ENCODE measurements at regions not wholly inside any gene's neighbourhood (a gene's known extent, or its start where the extent isn't known, plus 50 kb on each side); places are given as distances from the start of the nearest gene placed in this dataset.
"Not testable (repeated sequence)": the region's sequence is repeated elsewhere in the genome, so short reads cannot be mapped to it uniquely, and the experiment has no call there.

DNA sequence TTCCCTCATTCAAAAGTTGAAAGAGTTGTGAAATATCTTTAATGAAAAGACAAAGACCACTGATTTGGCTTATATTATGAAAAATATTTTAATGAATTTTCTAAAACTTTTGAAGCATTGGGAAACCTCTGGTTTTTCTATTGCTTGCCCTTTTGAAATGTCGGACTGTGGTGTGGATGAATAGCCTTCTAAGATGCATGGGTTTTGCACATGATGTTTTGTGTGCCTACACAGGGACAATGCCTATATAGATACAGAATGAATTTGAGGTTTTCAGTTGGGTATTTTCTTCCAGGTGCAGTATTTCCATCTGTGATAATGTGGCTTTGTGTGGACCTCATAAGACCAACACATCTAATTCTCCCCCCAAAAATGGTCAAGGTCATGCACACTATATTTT, 1437.9 kb downstream of the REEP3 start:
- no peak for DNase-seq

DNA sequence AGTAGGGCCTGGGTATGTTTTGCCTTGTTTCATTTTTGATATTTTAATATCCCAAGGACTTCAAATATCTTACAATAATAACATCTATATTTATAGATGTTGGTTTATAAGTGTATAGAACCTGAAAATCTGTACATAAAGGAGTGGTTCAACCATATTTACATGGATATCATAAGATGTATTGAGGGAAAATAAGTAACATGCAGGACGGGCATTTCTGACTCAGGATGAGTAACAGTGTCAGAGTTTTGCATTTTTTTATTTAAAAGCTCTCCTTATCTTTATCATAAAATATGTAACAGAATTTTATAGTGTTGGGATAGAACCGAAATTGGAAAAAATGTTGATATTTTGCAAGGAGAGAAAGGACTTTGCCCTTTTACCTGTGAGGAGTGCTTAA, 1438.7 kb downstream of the REEP3 start:
- DNase-seq, result no peak

DNA sequence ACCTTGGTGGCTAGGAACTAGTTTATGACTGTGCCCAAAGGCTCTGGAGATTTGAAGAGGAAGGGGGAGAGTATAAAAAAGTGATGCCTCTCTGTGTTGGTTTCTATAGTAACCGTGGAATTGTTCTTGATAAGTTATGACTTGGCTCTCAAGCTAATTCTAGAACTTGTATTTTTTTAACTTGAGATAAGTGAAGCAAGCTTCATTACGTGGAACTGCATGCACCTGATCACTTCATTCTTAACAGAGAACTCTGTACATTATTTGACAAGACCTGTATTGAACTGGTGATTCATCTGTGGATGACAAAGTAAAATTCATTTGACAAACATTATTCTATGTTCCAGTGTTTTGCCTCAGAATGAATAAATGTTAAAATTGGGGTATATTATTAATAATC, 1452.2 kb downstream of the REEP3 start:
- DNase-seq, result no peak

DNA sequence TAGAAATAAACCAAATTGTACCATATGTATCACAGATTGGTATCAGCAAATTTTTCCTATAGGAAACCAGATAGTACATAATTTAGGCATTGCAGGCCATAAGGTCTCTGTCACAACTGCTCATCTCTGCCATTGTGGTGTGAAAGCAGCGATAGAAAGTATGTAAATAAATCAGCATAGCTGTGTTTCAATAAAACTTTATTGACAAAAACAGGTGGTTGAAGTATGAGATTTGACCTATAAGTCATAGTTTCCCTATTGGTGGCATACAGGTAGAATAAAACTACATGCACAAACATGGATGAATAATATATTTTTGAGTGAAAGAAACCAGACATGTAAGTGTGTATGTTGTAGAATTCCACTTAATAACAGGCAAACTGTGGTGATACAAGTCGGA, 1454.9 kb downstream of the REEP3 start:
- no peak for DNase-seq

DNA sequence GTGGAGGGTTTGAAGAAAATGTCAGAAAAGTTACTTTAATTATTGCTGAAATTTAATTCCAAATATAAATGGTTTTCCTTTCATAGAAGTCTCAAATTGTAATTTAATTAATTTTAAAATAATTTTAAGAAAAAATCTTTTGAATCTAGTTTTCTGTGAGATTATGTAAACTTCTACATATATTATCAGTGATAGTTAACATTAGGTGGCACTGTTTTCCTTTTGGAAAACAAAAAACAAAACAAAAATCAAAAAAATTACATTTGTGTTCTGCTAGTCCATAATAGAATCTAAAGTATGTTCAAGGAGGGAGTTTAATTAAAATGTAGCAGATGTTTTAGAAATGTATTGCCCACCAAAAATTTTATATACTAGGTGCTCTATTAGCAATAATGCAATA, 1456.7 kb downstream of the REEP3 start:
- DNase-seq, result no peak

DNA sequence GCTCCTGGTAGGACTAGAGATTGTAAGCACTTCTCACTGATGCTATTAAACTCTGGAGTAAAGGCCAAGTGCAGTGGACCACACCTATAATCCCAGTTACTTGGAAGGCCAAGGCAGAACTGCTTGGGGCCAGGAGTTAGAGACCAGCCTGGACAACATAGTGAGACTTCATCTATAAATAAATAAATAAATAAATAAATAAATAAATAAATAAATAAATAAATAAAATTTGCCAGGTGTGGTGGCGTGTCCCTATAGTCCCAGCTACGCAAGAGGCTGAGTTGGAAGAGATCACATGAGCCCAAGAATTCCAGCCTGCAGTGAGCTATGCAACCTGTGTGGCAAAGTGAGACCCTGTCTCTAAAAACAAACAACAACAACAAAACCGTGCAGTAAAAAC, 1475.7 kb downstream of the REEP3 start:
- DNase-seq, result no peak

DNA sequence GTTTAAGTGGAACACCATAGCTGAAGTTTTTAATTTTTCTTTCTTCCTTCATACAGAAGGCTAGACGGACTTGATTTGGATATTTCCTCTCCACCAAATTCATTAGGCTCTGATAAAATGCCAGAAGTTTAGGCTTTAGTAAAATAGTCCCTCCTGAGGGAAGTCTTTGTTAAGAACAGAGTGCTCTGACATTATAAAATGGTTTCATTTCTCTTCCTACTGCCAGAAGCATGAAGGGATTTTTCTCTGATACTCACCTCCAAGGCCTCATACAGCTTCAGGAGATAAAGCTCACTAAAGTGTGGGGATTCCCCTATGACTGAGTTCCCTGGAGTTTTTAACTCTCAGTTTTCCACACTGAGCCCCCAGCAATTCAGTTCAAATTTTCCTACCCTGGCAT, 1489.6 kb downstream of the REEP3 start:
- no peak for DNase-seq

DNA sequence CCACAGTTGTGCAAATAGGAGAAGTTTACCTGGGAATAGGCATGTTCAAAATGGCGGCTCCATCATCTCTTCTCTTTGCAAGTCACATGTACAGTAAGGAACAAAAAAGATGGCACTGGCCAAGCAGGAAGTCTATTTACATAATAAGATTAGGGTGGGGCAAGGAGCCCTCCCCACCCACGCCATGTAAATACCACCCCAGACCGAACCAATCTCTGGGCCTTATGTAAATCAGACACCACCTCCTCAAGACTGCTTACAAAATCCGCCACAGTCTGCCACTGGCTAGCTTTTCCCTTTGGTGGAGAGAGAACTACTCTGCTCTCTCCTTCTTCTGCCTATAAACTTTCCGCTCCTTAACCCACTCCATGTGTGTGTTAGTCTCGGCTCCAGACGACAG, 1496.3 kb downstream of the REEP3 start:
- no peak for DNase-seq

DNA sequence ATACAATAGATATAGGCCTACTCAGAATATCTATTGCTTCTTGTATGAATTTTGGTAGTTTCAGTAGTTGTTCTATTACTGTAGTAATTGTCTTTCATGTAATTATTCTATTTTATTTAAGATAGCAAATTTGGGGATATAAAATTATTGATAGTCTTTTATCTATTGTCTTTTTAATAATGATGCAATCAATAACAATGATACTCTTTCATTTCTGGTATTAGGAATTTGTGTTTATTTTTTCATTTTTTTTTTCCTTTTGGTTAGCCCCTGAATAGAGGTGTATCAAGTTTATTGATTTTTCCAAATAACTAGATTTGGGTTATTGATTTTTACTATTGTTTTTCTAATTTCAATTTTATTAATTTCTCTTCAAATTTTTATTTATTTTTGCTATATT, 1503.7 kb downstream of the REEP3 start:
- DNase-seq, result no peak

DNA sequence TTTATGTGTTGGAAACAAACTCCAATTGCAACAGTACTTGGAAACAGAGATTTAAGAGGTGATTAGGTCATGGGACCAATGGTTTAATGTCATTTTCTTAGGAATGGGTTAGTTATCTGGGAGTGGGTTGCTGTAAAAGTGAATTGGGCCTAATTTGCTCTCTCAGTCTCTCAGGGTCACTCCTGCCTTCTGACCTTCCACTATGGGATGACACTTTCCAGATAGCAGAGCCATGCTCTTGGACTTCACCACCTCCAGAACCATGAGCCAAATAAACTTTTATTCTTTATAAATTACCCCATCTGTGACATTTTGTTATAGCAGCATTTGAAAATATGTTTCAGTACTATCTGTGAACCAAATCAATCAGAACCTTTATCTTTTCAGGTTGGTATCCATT, 1509.1 kb downstream of the REEP3 start:
- no peak for DNase-seq

DNA sequence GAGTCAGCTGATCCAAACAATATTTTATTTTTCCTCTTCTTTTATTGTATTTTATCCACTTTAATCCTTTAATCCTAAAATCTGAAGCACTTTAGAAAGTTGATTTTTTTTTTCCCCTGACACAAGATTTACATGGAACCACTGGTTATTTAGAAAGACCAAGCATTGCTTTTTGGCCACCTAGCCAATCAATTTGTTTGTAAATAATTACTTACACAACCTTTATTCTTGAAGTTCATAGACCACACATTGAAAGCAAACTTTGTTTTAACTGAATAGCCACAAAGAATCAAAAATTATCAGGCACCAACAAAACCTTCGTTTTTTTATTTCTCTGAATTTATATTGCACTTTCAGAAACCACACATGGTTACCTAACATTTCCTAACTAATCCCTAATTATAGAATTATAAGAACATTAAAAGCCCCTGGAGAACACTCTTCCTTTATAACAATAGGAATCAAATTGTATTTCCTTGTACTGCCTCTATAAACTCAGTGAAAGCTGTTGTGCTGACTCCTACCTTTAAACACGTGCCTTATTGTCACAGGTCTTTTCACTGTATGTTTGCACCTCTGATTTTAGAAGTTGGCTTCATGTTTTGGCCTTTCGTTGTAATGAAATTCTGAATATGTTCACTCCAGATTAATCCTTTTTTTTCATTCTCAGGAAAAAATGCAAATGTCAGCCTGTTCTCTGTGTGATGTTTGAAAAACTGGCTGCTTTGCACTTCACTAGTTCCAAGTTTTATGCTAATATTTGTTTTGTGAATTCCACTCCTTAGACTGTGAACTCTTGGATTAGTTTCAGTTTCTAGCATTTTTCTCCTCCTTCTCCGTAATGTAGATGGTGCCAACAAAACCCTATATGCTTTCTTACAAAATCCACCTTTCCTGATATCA, 1511.9 kb downstream of the REEP3 start:
- no peak for DNase-seq

DNA sequence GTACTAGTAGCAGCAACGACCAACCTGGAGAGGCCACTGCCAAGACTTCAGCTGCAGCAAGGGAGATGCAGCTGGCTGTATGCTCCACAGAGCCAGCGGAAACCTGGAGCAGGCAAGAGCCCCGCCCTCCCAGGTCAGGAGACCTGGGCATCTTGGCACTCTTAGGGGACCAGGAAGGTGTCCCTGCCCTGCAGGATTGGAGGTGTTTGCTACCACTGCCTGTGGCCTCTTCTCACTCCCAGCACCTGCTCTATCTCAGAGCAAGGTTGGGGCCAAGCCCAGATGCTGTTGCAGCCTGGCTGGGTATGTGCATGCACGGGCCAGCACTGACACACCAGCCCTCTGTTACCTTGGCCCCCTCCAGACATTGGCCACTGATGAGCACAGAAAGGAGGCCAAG, 1512.8 kb downstream of the REEP3 start:
- DNase-seq, result no peak

DNA sequence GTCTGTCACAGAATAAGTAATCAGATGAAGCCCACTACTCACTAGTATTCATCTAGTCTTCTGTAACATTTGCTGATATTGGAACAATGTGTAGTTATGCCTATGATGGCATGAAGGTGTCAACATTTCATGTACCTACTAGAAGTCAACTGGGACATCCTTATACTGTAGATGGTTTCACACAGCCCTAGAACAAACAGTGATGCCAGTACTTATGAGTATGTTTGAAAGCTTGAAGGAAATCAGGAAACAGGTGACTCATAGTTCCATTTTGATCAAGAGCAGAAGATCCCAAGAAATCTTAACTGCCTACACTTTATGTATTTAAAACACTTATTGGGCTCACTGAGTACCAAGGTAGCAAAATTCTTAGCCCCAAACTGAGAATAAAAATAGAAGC, 1519.6 kb downstream of the REEP3 start:
- DNase-seq, result no peak

DNA sequence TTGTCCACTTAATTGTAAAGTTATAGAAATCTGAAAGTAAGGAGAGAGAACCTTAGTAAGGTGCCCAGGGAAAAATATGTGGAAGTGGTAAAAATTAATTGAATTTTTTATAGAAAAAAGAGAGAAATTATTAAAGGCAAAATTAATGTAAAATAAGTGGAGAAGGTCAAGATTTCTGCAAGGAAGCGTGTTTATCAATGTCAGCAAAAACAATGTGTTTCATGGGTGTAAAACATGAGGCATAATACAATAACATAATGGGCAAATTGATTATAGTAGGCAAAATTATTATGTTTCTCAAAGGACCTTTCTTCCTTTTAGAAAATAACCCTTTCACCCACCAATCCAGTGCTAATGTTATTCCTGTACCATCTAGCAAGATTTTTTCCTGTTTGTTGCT, 1520.1 kb downstream of the REEP3 start:
- no peak for DNase-seq

DNA sequence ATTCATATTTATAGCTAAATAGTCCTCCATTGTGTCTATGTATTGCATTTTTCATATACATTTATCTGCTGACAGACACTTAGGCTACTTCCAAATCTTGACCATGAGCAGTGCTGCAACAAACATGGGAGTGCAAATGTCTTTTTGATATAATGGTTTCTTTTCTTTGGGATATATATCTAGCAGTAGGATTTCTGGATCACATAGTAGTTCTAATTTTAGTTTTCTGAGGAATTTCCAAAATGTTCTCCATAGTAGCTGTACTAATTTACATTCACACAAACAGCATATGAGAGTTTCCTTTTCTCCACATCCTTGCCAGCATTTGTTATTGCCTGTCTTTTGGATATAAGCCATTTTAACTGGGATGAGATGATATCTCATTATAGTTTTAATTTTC, 1521.3 kb downstream of the REEP3 start:
- no peak for DNase-seq

DNA sequence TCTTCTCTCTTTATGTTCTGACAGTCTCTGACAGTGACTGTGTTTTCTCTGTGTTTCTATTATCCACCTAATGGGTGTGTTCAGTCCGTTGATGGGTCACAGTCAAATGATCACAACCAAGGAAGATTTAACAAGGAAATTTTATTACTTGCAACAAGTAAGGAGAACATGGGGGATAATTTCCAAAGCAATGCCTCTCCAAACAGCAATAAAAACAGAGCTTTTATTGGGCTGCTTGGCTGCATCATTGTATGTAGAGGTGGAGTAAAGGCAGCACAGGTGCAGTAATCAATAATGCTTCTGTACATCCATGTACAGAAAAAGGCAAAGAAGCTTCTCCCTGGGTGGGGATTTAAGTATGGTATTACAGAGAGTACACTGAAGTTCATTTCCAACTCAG, 1525.6 kb downstream of the REEP3 start:
- DNase-seq, result no peak

DNA sequence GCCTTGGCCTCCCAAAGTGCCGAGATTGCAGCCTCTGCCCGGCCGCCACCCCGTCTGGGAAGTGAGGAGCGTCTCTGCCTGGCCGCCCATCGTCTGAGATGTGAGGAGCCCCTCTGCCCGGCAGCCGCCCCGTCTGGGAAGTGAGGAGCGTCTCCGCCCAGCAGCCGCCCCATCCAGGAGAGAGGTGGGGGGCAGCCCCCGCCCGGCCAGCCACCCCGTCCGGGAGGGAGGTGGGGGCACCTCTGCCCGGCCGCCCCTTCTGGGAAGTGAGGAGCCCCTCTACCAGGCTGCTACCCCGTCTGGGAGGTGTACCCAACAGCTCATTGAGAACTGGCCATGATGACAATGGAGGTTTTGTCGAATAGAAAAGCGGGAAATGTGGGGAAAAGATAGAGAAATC, 1530.9 kb downstream of the REEP3 start:
- DNase-seq, result not testable (repeated sequence)

DNA sequence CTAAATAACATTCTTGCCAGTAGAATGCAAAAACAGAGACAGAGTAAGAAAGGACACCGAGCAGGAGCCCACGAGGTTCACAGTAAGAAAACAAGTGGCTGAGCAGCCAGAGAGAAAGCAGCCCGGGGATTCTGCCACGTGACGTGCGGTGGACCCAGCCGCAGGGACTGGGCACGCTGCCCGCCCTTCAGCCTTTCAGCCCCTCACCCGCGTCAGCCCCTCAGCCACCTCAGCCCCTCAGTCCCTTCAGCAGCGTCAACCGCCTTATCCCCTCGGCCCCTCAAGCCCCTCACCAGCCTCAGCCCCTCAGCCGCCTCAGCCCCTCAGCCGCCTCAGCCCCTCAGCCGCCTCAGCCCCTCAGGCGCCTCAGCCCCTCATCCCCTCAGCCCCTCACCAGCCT, 1532.2 kb downstream of the REEP3 start:
- DNase-seq, result not testable (repeated sequence)

DNA sequence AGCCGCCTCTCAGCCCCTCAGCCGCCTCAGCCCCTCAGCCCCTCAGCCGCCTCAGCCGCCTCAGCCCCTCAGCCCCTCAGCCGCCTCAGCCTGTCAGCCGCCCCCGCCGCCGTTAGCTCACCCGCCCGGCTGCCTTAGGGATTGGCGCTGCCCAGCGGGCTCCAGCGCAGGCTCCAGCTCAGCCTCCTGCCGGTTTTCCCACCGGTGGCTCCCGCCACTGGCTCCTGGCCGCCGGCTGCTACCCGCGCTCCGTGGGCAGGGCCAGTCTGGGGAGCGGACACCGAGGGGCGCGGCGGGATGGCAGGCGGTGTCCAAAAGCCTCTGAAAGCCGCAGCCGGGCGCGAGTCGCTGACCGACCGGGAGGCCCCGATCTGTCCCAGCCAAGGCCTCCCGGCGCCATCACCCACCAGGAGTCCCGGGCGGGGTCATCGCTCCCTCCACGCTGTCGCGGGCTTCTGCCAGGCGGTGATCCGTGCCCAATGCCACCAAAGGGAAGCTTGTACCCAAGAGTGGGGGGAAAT, 1532.7 kb downstream of the REEP3 start:
- DNase-seq, result not testable (repeated sequence)

DNA sequence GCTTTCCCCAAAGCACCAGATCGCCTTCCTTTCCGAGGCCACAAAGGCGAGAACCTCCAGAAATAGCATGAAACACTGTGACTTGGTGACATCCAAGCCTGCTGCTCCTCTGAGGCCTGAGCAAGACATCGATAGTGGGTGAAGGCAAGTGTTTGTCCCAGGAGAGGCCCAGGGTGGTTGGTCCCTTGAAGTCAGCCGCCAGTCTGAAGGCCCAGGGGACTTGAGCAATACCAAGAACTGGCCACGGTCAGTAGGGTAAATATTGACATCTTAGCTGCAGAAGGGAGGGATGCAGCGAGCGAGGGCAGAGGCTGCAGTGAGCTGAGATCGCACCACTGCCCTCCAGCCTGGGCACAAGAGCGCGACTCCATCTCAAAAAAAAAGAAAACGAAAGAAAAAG, 1533.5 kb downstream of the REEP3 start:
- DNase-seq, result not testable (repeated sequence)

DNA sequence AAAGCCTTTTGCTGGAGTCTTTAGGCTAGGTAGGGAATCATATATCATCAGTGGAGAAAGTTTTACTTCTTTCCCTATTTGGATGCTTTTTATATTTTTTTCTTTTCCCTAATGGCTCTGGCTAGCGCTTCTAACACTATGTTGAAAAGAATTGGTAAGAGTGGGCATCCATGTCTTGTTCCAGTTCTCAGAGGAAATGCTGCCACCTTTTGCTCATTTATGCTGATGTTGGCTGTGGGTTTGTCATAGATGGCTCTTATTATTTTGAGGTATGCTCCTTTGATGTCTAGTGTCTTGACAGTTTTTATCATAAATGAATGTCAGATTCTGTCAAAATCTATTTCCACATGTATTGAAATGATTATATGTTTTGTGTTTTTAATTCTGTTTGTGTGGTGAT, 1544.1 kb downstream of the REEP3 start:
- DNase-seq, result no peak

DNA sequence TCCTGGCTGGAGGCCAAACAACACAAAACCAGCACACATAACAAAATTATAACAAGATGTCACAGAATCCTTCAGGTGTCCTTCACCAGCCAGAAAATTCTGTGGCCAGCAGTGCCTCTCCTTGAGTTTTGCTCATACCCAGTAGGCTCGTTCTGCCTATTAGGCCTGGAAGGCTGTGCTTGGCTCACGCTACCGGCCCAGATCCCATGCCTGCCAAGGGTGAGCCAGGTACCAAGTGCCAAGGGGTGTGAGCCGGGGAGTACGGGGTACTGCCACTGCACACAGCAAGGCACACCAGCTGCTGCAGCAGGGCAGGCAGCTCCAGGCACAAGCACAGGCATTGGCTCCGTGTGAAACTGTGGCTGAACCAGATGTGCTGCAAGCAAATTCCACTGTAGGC, 1562.0 kb downstream of the REEP3 start:
- DNase-seq, result no peak

DNA sequence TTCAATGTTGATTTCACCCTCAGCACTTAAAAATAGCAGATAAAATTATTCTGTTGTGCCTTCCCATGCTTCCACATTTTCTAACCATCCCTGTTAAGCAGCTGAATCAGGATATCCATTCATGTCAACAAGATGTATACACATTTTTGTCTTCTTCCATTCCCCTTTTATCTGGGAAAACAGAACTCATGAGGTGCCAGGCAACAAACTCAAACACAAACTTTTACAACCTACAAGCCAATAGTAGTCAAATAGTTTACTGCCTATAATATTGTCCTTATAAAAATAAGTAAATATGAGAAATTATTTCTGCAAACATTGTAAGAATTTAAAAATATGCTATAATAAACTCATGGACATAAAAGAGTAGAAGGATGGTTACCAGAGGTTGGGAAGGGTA, 1569.8 kb downstream of the REEP3 start:
- DNase-seq, result no peak

DNA sequence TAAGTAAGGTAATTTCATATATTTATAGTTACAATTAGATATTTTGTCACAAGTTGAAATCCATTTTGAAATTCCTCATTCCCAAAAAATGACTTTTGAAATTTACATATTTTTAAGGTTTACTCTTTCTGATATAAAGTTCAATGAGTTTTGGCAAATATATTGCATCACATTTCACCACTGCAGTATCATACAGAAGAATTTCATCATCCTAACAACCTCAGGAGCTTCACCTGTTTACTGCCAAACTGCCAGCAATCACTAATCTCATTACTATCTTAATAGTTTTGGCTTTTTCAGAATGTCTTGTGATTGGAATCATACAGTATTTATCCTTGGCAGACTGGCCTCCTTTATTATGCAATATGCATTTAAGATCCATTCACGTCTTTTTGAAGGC, 1578.9 kb downstream of the REEP3 start:
- no peak for DNase-seq

DNA sequence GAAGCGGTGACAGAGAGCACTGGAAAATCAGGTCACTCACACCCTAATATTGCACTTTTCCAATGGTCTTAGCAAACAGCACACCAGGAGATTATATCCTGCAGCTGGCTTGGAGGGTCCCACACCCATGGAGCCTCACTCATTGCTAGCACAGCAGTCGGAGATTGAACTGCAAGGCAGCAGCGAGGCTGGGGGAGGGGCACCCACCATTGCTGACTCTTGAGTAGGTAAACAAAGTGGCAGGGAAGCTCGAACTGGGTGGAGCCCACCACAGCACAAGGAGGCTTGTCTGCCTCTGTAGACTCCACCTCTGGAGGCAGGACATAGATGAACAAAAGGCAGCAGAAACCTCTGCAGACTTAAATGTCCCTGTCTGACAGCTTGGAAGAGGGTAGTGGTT, 1579.7 kb downstream of the REEP3 start:
- not testable (repeated sequence) for DNase-seq

All from suppressor macrophage treated with lipopolysaccharide for 4 hours (primary cell).